IMR-90 (cell line): ENCODE measurements at regions not wholly inside any gene's neighbourhood (a gene's known extent, or its start where the extent isn't known, plus 50 kb on each side); places are given as distances from the start of the nearest gene placed in this dataset.

ENCODE experiments used
- ATAC-seq: fragments of 200-7000 bp; cut with Tn5 transposase; 2 replicates; pipeline ENCODE4 v1.9.1; 2020; ENCODE audit warnings: low read depth, mild to moderate bottlenecking, moderate library complexity
- BruUV-seq: library from RNA; stranded (reverse); fragments of 400-500 nt; replicated peaks from 2 replicates; lab custom pipeline; 2021; lab: Mats Ljungman, UMichigan
- CTCF ChIA-PET: fragments of 300-600 bp; formaldehyde crosslinking; extraction: SDS; loops from one replicate; lab custom pipeline; 2021; ENCODE audit warnings: antibody characterized with exemption; lab: Yijun Ruan, JAX
- POLR2A ChIA-PET: fragments of 300-600 bp; sonication (Branson Sonifier 250); formaldehyde crosslinking; loops from one replicate; lab custom pipeline; 2022; ENCODE audit warnings: antibody characterized with exemption; ENCODE audit not compliant: unreplicated experiment; lab: Charles Lee
- DNase-seq: peaks from one replicate; pipeline ENCODE4 v3.0.0; 2013
- H2AFZ ChIP-seq: replicated peaks from 2 replicates; pipeline ENCODE3; 2013; ENCODE audit warnings: low read length, mild to moderate bottlenecking; ENCODE audit not compliant: poor library complexity
- H2AK5ac ChIP-seq: 2 replicates; pipeline ENCODE4 v1.6.1; 2013; ENCODE audit warnings: low read depth, low read length, inconsistent platforms
- H2AK9ac ChIP-seq: replicated peaks from 2 replicates; pipeline ENCODE3; 2013; ENCODE audit warnings: mild to moderate bottlenecking, low read depth, low read length, moderate library complexity; ENCODE audit not compliant: poor library complexity
- H2BK120ac ChIP-seq: 2 replicates; pipeline ENCODE4 v1.6.1; 2013; ENCODE audit warnings: low read depth, low read length, inconsistent platforms
- H2BK15ac ChIP-seq: 3 replicates; pipeline ENCODE4 v1.6.1; 2013; ENCODE audit warnings: low read depth, low read length, inconsistent platforms
- H2BK20ac ChIP-seq: 2 replicates; pipeline ENCODE4 v1.6.1; 2013; ENCODE audit warnings: low read depth, mild to moderate bottlenecking, inconsistent platforms, low read length, moderate library complexity
- H2BK5ac ChIP-seq: 2 replicates; pipeline ENCODE4 v1.6.1; 2013; ENCODE audit warnings: mild to moderate bottlenecking, low read depth, low read length, inconsistent platforms; ENCODE audit not compliant: poor library complexity, severe bottlenecking
- H3K14ac ChIP-seq: replicated peaks from 2 replicates; pipeline ENCODE4 v1.6.1; 2013; ENCODE audit warnings: low read depth, low read length, inconsistent platforms
- H3K18ac ChIP-seq: 2 replicates; pipeline ENCODE4 v1.6.1; 2013; ENCODE audit warnings: low read depth, low read length, control low read depth
- H3K23ac ChIP-seq: 2 replicates; pipeline ENCODE4 v1.6.1; 2013; ENCODE audit warnings: low read depth, low read length, inconsistent platforms
- H3K27ac ChIP-seq: 2 replicates; pipeline ENCODE4 v1.5.1; 2013; ENCODE audit warnings: mild to moderate bottlenecking, control low read depth, low read length; ENCODE audit not compliant: insufficient read depth
- H3K27me3 ChIP-seq: 2 replicates; pipeline ENCODE4 v1.6.1; 2013; ENCODE audit warnings: low read length; ENCODE audit not compliant: control insufficient read depth, insufficient read depth
- H3K36me3 ChIP-seq: 2 replicates; pipeline ENCODE4 v1.6.1; 2013; ENCODE audit warnings: low read length, mixed read lengths; ENCODE audit not compliant: control insufficient read depth, insufficient read depth
- H3K4ac ChIP-seq: 2 replicates; pipeline ENCODE4 v1.6.1; 2013; ENCODE audit warnings: low read depth, low read length, inconsistent platforms
- H3K4me1 ChIP-seq: 2 replicates; pipeline ENCODE4 v1.6.1; 2013; ENCODE audit warnings: low read length, mixed read lengths; ENCODE audit not compliant: control insufficient read depth, insufficient read depth
- H3K4me2 ChIP-seq: 2 replicates; pipeline ENCODE4 v1.6.1; 2013; ENCODE audit warnings: low read depth, mild to moderate bottlenecking, control low read depth, low read length, moderate library complexity
- H3K4me3 ChIP-seq: 2 replicates; pipeline ENCODE4 v1.5.1; 2013; ENCODE audit warnings: low read depth, mild to moderate bottlenecking, control low read depth, low read length, moderate library complexity; ENCODE audit not compliant: insufficient read depth
- H3K56ac ChIP-seq: 2 replicates; pipeline ENCODE4 v1.6.1; 2013; ENCODE audit warnings: low read length, inconsistent platforms; ENCODE audit not compliant: insufficient read depth; ENCODE audit errors: extremely low read depth
- H3K79me1 ChIP-seq, 2 experiments: 2 replicates each; pipeline ENCODE4 v1.6.1; 2013; ENCODE audit warnings: low read length in 2 of 2, inconsistent platforms in 1 of 2, low read depth in 1 of 2
- H3K9ac ChIP-seq: 2 replicates; pipeline ENCODE4 v1.6.1; 2013; ENCODE audit warnings: low read depth, low read length, control low read depth
- H3K9me1 ChIP-seq: 2 replicates; pipeline ENCODE4 v1.6.1; 2013; ENCODE audit warnings: low read length, inconsistent platforms; ENCODE audit not compliant: insufficient read depth
- H3K9me3 ChIP-seq: 2 replicates; pipeline ENCODE4 v1.6.1; 2013; ENCODE audit warnings: low read length; ENCODE audit not compliant: control insufficient read depth, insufficient read depth
- H4K20me1 ChIP-seq: 2 replicates; pipeline ENCODE4 v1.6.1; 2013; ENCODE audit warnings: low read length, inconsistent platforms; ENCODE audit not compliant: insufficient read depth
- H4K5ac ChIP-seq: 2 replicates; pipeline ENCODE4 v1.6.1; 2013; ENCODE audit warnings: mild to moderate bottlenecking, low read depth, low read length, control low read depth
- H4K8ac ChIP-seq, 2 experiments: 2 replicates each; pipeline ENCODE4 v1.6.1; 2013; ENCODE audit warnings: low read depth in 2 of 2, low read length in 2 of 2, control low read depth in 1 of 2, inconsistent platforms in 1 of 2
- H4K91ac ChIP-seq: 2 replicates; pipeline ENCODE4 v1.6.1; 2013; ENCODE audit warnings: low read depth, low read length, inconsistent platforms; ENCODE audit not compliant: insufficient read depth
- BHLHE40 ChIP-seq: fragments of 150-350 bp; IDR thresholded peaks from 2 replicates; pipeline ENCODE4 v1.6.1; 2016; ENCODE audit warnings: mild to moderate bottlenecking, low read depth, low read length
- CHD1 ChIP-seq: IDR thresholded peaks from 2 replicates; pipeline ENCODE4 v1.6.1; 2012; ENCODE audit warnings: low read depth, low read length, improper control_type of control experiment
- FOS ChIP-seq: fragments of 150-350 bp; IDR thresholded peaks from 2 replicates; pipeline ENCODE4 v1.6.1; 2016; ENCODE audit warnings: low read depth, low read length
- MAFK ChIP-seq: IDR thresholded peaks from 2 replicates; pipeline ENCODE4 v1.6.1; 2012; ENCODE audit warnings: low read depth, low read length, improper control_type of control experiment
- MAZ ChIP-seq: IDR thresholded peaks from 2 replicates; pipeline ENCODE4 v1.6.1; 2012; ENCODE audit warnings: low read depth, mild to moderate bottlenecking, low read length, improper control_type of control experiment, moderate library complexity, borderline replicate concordance
- MXI1 ChIP-seq: IDR thresholded peaks from 2 replicates; pipeline ENCODE4 v1.6.1; 2012; ENCODE audit warnings: low read depth, mild to moderate bottlenecking, low read length, moderate library complexity, borderline replicate concordance
- NFE2L2 ChIP-seq: fragments of 150-350 bp; IDR thresholded peaks from 2 replicates; pipeline ENCODE4 v1.6.1; 2016; ENCODE audit warnings: low read depth, mild to moderate bottlenecking, low read length
- whole genome bisulfite sequencing, 2 experiments: methylation state at CpG; one replicate each; pipeline versions ENCODE4 v1.1.5 to v1.1.7; 2013; ENCODE audit warnings: missing lambda C conversion rate in 2 of 2; ENCODE audit not compliant: insufficient read length in 1 of 2; ENCODE audit errors: extremely low coverage in 2 of 2; 5-methylcytosine and 5-hydroxymethylcytosine counted together
- dilution Hi-C: fragments of 300-500 bp; cut with HindIII; formaldehyde crosslinking; loops from one replicate; pipeline ENCODE4 v1.14.3; 2018; ENCODE audit warnings: low sequenced_read_pairs; ENCODE audit not compliant: unreplicated experiment
- in situ Hi-C: fragments of 300-500 bp; cut with MboI; formaldehyde crosslinking; loops from 3 replicates; pipeline ENCODE4 v1.14.3; 2019; ENCODE audit warnings: low sequenced_read_pairs, inconsistent platforms, mixed read lengths
- intact Hi-C: fragments of 100-400 bp; cut with micrococcal nuclease; formaldehyde crosslinking; loops from 2 replicates; pipeline ENCODE4 v1.10.0; 2022
- TF ChIP-seq, protein P1 (sequence below): fragments of 150-350 bp; IDR thresholded peaks from 2 replicates; pipeline ENCODE4 v1.6.1; 2016; ENCODE audit warnings: low read depth, mild to moderate bottlenecking, low read length, moderate library complexity, borderline replicate concordance
- TF ChIP-seq, protein P2 (sequence below): conservative IDR thresholded peaks from 2 replicates; pipeline ENCODE4 v1.5.1; 2012; ENCODE audit warnings: mild to moderate bottlenecking, low read depth, low read length, improper control_type of control experiment
- TF ChIP-seq, protein P3 (sequence below): fragments of 150-350 bp; IDR thresholded peaks from 2 replicates; pipeline ENCODE4 v1.6.1; 2017; ENCODE audit warnings: mild to moderate bottlenecking, antibody characterized with exemption, low read length, low read depth

DNA sequence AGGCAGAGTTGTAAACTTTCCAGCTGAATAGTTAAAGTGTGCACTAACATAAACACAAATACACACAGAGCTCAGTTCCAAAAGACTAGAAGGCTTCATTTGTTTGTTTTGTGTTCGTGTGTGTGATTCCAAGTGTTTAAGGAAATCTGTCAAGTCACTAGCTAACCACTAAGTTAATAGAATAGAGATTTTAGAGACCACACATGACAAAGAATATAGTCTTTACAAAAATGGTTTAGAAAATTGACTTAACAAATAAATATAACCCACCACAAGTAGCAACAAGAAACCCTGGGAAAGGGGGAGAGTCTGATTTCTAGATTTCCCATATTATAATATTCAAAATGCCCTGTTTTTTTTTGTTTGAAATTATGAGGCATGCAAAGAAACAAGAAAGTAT lies 209.4 kb downstream of the FZD1 start:
- Histone ChIP-seq H2AK5ac (no peak overlapping the region), H3K36me3 (no peaks in the 10 kb centered on the region), H2AFZ (no peak overlapping the region), H3K27ac (no peak overlapping the region), H3K27me3 (no peaks in the 10 kb centered on the region), H3K14ac (no peak overlapping the region), H3K4ac (no peak overlapping the region), H3K4me2 (no peak overlapping the region), H2BK120ac (no peak overlapping the region), H3K79me1 (no peaks in the 10 kb centered on the region), H3K9me1 (no peaks in the 10 kb centered on the region), H4K5ac (no peak overlapping the region), H3K4me3 (no peak overlapping the region), H3K23ac (no peak overlapping the region), H3K56ac (no peak overlapping the region), H4K91ac (no peak overlapping the region), H3K9ac (no peak overlapping the region), H4K20me1 (no peaks in the 10 kb centered on the region), H2BK5ac (no peak overlapping the region), H2BK15ac (no peak overlapping the region), H3K18ac (no peak overlapping the region), H3K4me1 (no peaks in the 10 kb centered on the region), H2AK9ac (no peak overlapping the region), H4K8ac (no peak overlapping the region), H3K9me3 (no peaks in the 10 kb centered on the region; the same call in 1 of the 2 replicates), H2BK20ac (no peak overlapping the region)
- BruUV-seq, result no TSS peak
- POLR2A ChIA-PET, result no interaction called here
- no peak for TF ChIP-seq NFE2L2
- TF ChIP-seq, protein P1, sequence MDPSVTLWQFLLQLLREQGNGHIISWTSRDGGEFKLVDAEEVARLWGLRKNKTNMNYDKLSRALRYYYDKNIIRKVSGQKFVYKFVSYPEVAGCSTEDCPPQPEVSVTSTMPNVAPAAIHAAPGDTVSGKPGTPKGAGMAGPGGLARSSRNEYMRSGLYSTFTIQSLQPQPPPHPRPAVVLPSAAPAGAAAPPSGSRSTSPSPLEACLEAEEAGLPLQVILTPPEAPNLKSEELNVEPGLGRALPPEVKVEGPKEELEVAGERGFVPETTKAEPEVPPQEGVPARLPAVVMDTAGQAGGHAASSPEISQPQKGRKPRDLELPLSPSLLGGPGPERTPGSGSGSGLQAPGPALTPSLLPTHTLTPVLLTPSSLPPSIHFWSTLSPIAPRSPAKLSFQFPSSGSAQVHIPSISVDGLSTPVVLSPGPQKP, result no peak
- TF ChIP-seq, protein P2, sequence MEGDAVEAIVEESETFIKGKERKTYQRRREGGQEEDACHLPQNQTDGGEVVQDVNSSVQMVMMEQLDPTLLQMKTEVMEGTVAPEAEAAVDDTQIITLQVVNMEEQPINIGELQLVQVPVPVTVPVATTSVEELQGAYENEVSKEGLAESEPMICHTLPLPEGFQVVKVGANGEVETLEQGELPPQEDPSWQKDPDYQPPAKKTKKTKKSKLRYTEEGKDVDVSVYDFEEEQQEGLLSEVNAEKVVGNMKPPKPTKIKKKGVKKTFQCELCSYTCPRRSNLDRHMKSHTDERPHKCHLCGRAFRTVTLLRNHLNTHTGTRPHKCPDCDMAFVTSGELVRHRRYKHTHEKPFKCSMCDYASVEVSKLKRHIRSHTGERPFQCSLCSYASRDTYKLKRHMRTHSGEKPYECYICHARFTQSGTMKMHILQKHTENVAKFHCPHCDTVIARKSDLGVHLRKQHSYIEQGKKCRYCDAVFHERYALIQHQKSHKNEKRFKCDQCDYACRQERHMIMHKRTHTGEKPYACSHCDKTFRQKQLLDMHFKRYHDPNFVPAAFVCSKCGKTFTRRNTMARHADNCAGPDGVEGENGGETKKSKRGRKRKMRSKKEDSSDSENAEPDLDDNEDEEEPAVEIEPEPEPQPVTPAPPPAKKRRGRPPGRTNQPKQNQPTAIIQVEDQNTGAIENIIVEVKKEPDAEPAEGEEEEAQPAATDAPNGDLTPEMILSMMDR, result no peak
- TF ChIP-seq MAFK, result no peak
- TF ChIP-seq, protein P3, sequence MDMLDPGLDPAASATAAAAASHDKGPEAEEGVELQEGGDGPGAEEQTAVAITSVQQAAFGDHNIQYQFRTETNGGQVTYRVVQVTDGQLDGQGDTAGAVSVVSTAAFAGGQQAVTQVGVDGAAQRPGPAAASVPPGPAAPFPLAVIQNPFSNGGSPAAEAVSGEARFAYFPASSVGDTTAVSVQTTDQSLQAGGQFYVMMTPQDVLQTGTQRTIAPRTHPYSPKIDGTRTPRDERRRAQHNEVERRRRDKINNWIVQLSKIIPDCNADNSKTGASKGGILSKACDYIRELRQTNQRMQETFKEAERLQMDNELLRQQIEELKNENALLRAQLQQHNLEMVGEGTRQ, result no peak
- TF ChIP-seq BHLHE40, result no peak
- TF ChIP-seq MAZ, result no peak
- no peak for TF ChIP-seq MXI1
- no peak for TF ChIP-seq FOS
- no peak for TF ChIP-seq CHD1
- CTCF ChIA-PET, result no interaction called here
- intact Hi-C loops (no loop called here), in situ Hi-C loops (no loop called here), dilution Hi-C loops (no loop called here)
- ATAC-seq, result no peak
- no CpG with 5 or more reads among the region's 1 CpG for WGBS, 2 experiments
- no peak for DNase-seq
